Activated naive CD4-positive, alpha-beta T cell treated with anti-CD3 and anti-CD28 coated beads, Interleukin-2, amount 50 U/mL, for 72 hours (primary cell): ENCODE measurements at regions not wholly inside any gene's neighbourhood (a gene's known extent, or its start where the extent isn't known, plus 50 kb on each side); places are given as distances from the start of the nearest gene placed in this dataset.

Source experiments
- ATAC-seq, 2 donors: fragments of 150-1000 bp; cut with Tn5 transposase; 2 replicates each; pipeline ENCODE4 v1.10.0; 2021; ENCODE audit warnings: mild to moderate bottlenecking in 2 of 2, moderate library complexity in 2 of 2
- DNase-seq, 2 donors: peaks; one replicate each; pipeline ENCODE4 v3.0.0; 2021 to 2022; ENCODE audit warnings: low spot score in 2 of 2
- H3K27ac Mint-ChIP-seq, 2 donors: one replicate each; pipeline ENCODE4 v1.8.0; 2022; ENCODE audit warnings: mild to moderate bottlenecking in 2 of 2, mixed read lengths in 2 of 2
- H3K36me3 Mint-ChIP-seq, 2 donors: one replicate each; pipeline ENCODE4 v1.8.0; 2022; ENCODE audit warnings: mixed read lengths in 2 of 2
- H3K9me3 Mint-ChIP-seq, 2 donors: one replicate each; pipeline ENCODE4 v1.8.0; 2022; ENCODE audit warnings: mixed read lengths in 2 of 2

DNA sequence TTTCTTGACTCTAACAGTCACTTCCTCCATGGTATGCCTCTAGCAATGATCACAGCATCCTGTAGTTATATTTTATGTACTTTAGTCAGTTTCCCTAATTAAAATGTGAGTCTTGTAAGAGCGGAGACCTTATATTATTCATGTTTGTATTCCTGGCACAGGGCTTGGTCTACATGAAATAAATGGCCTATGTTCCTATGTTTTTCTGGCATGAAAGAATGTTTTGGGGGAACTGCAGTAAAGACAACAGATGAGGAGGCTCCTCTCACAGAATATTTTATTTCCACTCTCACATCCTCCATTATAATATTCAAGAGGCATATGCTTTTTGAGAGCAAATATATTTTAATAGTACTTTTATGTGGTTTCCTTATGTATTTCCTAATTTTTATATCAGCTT is 429.8 kb upstream of the PDE3A start:
- ATAC-seq (no peak), DNase-seq (no peak)
- no peak overlapping the region for H3K27ac Mint-ChIP-seq
- peaks cover 12 to 21% of the 10 kb centered on the region in 2 donors for H3K9me3 Mint-ChIP-seq
- H3K36me3 Mint-ChIP-seq: no peaks in the 10 kb centered on the region

DNA sequence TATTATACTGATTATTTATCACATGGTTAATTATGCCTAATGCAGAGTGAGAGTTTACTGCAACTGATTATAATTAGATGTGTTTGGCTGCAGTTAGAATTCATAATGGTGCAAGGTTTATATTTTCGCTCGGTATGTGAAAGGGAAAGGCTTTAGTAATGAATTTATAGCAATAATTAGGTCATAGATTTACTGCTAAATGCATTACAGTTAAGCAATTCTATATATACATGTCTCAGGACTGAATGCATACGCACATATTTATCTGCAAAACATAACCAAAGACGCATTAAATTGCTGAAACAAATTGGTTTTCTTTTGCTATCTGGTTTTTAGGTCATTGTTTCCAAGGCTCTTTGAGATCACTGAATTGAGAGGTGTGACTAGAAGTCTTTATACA is 428.1 kb upstream of the PDE3A start:
- Mint-ChIP-seq H3K27ac (no peak overlapping the region), H3K9me3 (peaks cover 12 to 22% of the 10 kb centered on the region in 2 donors), H3K36me3 (no peaks in the 10 kb centered on the region)
- DNase-seq (no peak), ATAC-seq (no peak)

DNA sequence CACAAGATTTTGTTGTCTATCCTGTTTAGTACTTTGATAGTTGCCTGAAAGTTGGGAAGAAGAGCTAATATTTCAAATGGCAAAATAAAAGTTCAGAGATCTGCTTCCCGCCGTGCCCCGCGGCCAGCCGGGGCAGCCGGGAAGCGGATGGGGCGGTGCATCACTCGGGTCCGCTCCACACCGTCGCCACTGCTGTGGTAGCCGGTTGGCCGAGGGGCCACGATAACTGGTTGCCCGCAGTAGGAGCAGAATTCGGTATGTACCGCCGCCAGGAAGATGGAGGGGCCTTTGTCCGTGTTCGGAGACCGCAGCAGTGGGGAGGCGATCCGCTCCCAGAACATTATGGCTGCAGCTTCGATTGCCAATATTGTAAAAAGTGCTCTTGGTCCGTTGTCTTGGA is 427.2 kb upstream of the PDE3A start:
- Mint-ChIP-seq H3K27ac (no peak overlapping the region), H3K36me3 (no peaks in the 10 kb centered on the region), H3K9me3 (peaks cover 12 to 17% of the 10 kb centered on the region in 2 donors)
- ATAC-seq: no peak
- no peak for DNase-seq

DNA sequence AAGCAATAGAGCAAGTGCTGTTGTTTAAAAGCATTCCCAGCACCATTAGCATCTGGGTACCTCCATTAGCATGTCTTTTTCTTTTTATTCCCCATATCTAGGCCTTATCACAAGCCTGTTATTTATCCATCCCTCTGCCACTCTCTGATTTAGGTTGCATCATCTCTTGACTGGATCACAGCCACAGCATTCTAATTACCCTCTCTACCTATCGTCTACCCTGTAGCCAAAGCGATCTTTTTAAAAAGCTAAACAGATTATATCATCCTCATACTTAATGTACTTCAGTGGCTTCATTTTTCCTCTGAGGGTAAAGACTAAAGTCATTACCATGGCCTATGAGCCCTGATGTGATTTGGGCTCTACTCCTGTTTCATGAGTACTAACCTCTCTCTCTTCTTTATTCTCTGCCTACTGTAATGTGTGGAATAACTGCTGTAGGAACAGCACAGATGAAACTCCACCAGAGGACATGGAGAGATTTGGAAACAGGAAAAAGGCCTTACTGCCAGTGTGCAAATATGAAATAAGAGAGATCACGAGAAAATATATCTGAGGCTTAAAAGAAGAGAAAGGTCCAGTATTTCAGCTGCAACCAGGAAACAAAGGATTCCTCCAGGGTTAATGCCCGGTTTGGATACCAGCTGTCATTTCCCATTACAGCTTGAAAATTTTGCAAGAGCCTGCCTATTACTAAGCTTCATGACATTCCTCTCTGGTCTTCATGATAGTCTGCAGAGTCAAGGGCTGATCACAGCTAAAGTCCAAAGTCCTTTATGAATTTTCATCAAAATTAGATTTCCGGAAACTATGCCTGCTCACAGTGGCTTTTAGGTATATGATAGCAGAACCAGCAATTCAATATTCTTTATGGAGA is 422.5 kb upstream of the PDE3A start:
- no peak for ATAC-seq
- H3K27ac Mint-ChIP-seq: no peak overlapping the region
- DNase-seq: no peak
- peaks cover 8 to 12% of the 10 kb centered on the region in 2 donors for H3K9me3 Mint-ChIP-seq
- H3K36me3 Mint-ChIP-seq: no peaks in the 10 kb centered on the region

DNA sequence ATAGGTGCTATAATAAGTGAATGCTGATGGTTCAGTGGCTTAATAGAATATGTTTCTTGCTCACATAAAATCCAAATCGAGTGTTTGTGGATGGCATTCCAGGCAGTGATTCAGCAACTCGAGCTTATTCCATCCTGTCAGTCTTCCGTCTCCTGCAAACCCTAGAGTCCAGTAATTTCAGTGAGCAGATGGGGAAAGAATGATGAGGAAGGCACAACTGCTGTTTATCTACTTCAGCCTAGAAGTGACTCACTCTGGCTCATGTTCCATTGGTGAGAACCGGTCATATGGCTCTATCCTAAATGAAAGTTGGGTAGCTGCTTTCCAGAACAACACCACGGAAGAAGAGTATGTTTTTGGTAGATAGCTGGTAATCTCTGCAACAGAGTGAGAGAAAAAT is 421.8 kb upstream of the PDE3A start:
- no peaks in the 10 kb centered on the region for H3K36me3 Mint-ChIP-seq
- H3K27ac Mint-ChIP-seq: no peak overlapping the region
- DNase-seq: no peak
- peaks cover 8 to 12% of the 10 kb centered on the region in 2 donors for H3K9me3 Mint-ChIP-seq
- ATAC-seq: no peak

DNA sequence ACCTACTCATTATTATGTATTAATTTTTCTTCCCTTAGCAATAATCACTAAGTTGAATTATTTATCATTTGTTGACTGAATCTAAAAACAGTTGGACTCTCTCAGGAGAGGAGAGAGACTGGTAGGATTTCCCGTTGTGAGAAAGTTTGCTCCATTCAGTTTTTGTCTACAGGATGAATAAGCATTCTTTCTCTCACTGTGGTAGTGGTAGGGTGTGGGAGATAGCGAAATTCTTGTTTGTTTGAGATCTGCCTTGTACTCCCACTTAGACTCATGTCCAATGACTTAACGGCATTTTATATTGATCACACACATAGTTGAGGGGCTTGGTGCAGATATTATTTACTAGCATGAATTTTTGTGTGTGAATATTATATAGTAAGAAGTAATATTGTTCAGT is 421.0 kb upstream of the PDE3A start:
- DNase-seq (no peak), ATAC-seq (no peak)
- H3K36me3 Mint-ChIP-seq: no peaks in the 10 kb centered on the region
- H3K27ac Mint-ChIP-seq: no peak overlapping the region
- peaks cover 8 to 18% of the 10 kb centered on the region in 2 donors for H3K9me3 Mint-ChIP-seq

DNA sequence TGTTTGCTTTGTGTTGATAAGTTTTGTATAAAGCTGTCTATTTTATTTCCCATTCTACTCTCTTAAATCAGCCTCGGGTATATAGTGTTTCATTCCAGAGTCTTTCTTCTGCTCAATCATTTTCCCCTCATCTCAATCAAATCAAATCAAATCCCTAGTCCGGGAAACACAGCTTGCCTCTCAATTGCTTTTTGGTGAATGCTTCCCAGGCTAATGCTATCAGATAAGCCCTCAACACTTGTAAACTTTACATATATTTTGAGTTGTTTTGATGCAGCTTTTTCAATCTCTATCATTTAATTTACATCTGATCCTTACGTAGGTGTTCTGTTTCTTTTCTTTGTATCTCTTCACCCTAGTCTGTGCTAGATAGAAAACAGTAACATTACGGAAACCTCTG is 416.7 kb upstream of the PDE3A start:
- DNase-seq (no peak), ATAC-seq (no peak)
- H3K9me3 Mint-ChIP-seq: peaks cover 4 to 13% of the 10 kb centered on the region in 2 donors
- H3K36me3 Mint-ChIP-seq: no peaks in the 10 kb centered on the region
- H3K27ac Mint-ChIP-seq: no peak overlapping the region

DNA sequence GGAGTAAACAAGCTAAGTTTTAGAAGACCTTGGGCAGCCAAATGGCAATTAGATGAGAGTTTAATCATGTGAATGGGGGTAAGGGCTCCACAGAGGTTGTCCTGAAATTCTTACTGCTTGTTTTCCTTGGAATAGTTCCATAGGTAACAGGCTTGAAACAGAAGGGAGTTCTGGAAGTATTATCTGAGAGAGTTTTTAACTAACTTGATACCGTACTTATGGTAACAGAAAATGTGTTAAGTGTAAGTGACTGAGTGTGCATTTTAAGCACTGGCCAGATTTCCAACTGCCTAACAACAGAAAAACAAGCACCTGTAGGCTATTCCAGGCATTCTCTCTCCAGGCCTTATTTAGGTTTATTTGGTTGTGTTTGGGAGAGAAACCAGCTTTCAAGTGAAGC is 414.6 kb upstream of the PDE3A start:
- ATAC-seq: no peak
- H3K9me3 Mint-ChIP-seq: peaks cover 4 to 10% of the 10 kb centered on the region in 2 donors
- DNase-seq: no peak
- H3K36me3 Mint-ChIP-seq: no peaks in the 10 kb centered on the region
- no peak overlapping the region for H3K27ac Mint-ChIP-seq

DNA sequence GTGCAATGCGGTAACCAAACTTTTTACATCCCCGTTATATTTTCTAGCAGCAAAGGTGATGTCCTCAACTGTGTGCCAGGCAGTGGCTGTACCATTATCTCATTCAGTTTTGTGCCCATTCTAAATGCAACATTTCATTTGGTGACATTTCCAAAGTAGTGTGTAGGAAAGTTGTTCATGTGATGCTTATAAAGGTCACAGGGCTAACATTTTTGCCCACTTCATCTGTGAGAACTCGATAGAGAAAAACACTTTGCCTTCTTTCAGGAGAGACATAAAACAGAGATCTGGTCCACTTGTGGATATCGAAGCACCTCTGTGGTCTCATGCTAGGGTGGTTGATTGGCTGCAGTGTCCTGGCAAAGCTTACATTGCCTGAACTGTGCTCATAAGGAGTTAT is 414.2 kb upstream of the PDE3A start:
- H3K36me3 Mint-ChIP-seq: no peaks in the 10 kb centered on the region
- H3K27ac Mint-ChIP-seq: no peak overlapping the region
- DNase-seq (no peak), ATAC-seq (no peak)
- H3K9me3 Mint-ChIP-seq: peaks cover 4 to 9% of the 10 kb centered on the region in 2 donors

DNA sequence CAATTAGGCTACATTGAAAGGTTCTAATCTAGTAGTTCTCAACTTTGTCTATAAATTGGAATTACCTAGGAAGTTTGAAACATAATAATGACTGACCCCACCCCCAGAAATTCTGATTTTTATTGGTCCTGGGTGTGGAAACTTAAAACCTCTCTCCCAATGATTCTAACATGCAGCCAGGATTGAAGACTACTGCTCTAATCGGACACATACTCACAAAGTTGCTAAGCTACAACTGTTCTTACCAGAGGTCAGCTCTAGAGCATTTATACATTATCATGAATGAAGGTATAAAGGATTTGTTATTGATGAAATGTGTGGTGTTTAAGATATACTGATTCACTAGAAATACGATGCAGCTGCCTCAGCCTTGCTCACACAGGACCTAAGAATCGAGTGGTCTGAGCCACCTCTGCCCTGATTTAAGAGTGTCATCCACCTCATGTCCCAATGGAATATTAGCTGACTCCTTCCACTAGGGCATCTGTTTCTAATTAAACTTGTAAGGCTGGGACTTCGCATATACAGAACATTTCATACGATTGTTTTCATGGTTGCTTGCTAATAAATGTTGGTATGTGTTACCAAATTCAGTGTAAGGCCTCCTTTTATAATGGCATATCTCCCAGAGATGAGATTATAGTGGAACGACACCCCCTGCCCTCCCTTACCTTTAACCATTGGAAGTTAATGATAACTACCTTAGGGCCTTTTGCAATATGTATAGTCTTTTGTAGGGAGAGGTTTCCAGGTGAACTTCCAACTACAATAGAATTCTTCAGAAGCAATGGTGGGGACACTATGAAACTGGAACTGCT is 410.8 kb upstream of the PDE3A start:
- no peak for ATAC-seq
- DNase-seq: no peak
- Mint-ChIP-seq H3K9me3 (peaks cover 0 to 3% of the 10 kb centered on the region in 2 donors), H3K27ac (no peak overlapping the region), H3K36me3 (no peaks in the 10 kb centered on the region)

DNA sequence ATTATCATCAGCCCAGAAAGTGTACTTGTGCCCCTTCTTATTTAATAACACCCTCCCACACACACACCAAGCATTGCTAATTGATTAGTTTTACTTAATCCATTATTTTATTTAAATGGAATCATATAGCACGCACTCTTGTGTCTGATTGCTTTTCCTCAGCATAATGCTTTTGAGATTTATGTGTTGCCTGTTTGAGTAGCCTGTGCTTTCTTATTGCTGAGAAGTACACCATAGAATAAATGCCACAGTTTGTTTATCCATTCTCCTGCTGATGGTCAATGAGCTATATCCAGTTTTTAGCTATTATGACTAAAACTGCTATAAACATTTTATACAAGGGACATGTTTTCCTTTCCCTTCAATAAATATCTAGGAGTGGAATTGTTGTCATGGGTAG is 409.9 kb upstream of the PDE3A start:
- no peak for DNase-seq
- Mint-ChIP-seq H3K36me3 (no peaks in the 10 kb centered on the region), H3K9me3 (peaks cover 0 to 3% of the 10 kb centered on the region in 2 donors), H3K27ac (no peak overlapping the region)
- no peak for ATAC-seq

DNA sequence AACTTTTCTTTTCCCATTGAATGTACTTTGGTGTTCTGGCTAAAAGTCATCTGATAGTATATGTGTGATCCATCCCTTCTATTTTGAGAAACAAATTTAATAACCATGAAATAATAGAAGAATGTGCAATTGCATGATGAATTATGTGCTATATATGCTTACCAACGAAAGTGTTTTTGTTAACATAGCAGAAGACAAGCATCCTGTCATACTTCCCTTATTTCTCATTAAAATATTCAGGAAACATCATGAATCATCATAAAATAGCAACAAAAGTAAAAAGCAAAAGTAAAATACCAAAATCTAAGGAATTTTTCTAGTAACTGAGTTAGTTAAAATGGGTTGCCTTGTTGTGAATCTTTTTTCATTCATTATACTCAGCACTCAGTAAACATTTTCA is 409.0 kb upstream of the PDE3A start:
- no peak overlapping the region for H3K27ac Mint-ChIP-seq
- peaks cover 0 to under 1% of the 10 kb centered on the region in 2 donors for H3K9me3 Mint-ChIP-seq
- no peak for DNase-seq
- no peaks in the 10 kb centered on the region for H3K36me3 Mint-ChIP-seq
- ATAC-seq: no peak

DNA sequence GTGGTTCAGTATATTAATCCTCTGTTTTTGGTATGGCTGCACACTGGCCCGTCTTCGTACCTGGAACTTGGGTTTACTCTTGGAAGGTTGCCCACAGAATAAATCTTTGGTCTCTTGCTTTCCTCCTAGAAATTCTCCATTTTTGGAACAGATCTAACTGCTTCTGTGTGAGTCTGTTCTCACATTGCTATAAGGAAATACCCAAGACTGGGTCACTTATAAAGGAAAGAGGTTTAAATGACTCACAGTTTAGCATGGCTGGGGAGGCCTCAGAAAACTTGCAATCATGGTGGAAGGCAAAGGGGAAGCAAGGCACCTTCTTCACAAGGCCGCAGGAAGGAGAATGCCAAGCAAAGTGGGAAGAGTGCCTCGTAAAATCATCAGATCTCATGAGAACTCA is 407.8 kb upstream of the PDE3A start:
- H3K27ac Mint-ChIP-seq: no peak overlapping the region
- DNase-seq (no peak), ATAC-seq (no peak)
- no peaks in the 10 kb centered on the region for H3K9me3 Mint-ChIP-seq
- H3K36me3 Mint-ChIP-seq: no peaks in the 10 kb centered on the region

DNA sequence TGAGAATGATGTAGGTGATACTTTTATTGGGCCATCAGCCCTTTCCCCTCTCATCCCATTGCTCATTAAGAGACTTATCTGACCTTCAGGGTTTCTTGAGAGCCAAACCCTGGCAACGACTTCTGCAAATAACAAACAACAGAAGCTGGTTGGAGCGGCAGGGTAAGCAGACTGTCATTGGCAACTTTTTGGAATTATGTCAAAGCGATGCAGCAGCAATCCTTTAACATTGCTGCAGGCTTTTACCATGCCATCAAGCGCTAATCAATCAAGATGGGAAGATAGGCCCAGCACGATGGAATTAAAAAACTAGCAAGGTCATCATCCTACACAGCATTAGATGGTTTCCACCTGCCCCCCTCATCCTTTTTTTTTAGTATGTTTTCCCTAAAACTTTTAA is 406.1 kb upstream of the PDE3A start:
- Mint-ChIP-seq H3K9me3 (no peaks in the 10 kb centered on the region), H3K36me3 (no peaks in the 10 kb centered on the region), H3K27ac (no peak overlapping the region)
- ATAC-seq: no peak
- DNase-seq: no peak

DNA sequence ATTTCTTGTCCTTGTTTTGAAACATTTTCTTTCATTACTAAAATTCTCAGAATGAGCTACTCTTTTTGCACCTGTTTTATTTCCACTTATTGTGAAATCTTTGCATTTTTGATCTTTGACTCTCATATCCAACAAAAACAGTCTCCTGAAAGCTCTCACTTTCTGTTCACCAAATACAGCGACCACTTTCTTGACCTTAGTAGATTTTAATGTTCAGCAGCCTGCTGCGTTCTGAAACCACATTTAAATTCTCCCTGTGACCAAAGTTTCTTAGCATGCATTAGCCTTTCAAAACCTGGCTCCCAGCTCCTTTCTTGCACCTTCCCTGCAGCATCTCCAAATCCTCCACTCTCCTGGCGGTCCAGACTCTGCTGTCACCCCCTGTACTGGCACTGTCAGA is 404.4 kb upstream of the PDE3A start:
- Mint-ChIP-seq H3K27ac (no peak overlapping the region), H3K9me3 (no peaks in the 10 kb centered on the region), H3K36me3 (no peaks in the 10 kb centered on the region)
- ATAC-seq (no peak), DNase-seq (no peak)

DNA sequence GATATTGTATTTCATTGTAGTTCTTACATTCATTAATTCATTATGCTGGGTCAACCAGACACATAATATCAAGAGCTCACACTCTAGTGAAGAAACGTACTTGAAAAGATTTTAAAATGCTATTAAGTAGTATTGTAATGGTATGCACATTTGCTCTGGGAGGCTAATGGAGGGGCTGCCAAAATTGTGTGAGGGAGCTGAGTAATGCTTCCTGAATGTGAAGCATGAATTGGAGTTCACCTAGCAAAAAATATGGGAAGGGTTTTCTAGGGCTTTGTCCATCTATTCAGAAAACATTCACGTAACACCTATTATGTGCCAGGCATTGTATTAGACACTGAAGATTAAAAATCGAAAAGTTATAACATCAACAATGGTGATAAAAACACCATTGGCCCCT is 403.8 kb upstream of the PDE3A start:
- ATAC-seq (no peak), DNase-seq (no peak)
- Mint-ChIP-seq H3K27ac (no peak overlapping the region), H3K36me3 (no peaks in the 10 kb centered on the region), H3K9me3 (no peaks in the 10 kb centered on the region)

DNA sequence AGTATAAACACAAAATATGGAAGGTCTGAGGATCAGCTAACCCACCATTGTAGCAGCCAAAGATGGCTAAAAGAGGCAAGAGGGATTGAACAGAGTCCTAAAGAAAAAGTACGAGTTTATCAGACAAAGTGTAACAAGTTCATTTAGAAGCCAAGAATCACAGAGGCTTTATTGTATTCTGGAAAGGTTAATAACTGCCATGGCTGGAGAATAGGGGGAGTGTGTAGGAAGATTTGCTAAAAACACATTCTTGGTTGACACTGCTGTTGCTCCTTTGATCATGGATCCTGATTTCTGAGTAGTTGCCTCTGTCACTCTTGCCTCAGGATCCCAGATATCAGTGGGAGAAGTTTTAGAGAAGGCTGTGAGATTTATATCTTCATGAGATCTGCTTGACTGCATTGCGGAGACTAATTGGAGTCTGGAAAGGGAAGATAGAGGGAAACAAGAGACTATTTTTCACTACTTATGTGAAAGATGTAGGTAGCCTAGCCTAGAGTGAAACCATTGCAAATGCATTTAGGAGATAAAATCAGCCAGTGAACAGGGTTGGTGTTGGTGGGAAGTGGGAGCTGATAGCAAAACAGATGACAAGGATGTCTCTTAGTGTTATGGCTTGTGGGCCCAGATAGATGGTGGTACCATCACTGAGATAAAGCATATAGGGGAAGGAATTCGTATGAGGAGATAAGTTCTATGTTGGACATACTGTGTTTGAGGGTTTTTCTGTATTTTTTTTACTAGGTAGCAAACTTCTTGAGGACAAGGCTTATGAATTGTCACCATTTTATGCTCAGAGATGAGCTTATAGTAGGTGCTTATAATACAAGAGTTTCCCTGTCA is 402.9 kb upstream of the PDE3A start:
- ATAC-seq: no peak
- Mint-ChIP-seq H3K9me3 (no peaks in the 10 kb centered on the region), H3K27ac (no peak overlapping the region), H3K36me3 (no peaks in the 10 kb centered on the region)
- DNase-seq: no peak
